Glutamatergic neuron (in vitro differentiated cells): ENCODE measurements at regions not wholly inside any gene's neighbourhood (a gene's known extent, or its start where the extent isn't known, plus 50 kb on each side); places are given as distances from the start of the nearest gene placed in this dataset.

Experiments
- DNase-seq: peaks from one replicate; pipeline ENCODE4 v3.0.0; 2022
- H3K27ac Mint-ChIP-seq: one replicate; pipeline ENCODE4 v1.8.0; 2020; ENCODE audit warnings: mild to moderate bottlenecking, mixed read lengths, inconsistent platforms; ENCODE audit not compliant: unreplicated experiment
- H3K27me3 Mint-ChIP-seq: one replicate; pipeline ENCODE4 v1.8.0; 2020; ENCODE audit warnings: mild to moderate bottlenecking, moderate library complexity, mixed read lengths, inconsistent platforms; ENCODE audit not compliant: unreplicated experiment
- H3K36me3 Mint-ChIP-seq: one replicate; pipeline ENCODE4 v1.8.0; 2020; ENCODE audit warnings: mild to moderate bottlenecking, mixed read lengths, inconsistent platforms; ENCODE audit not compliant: unreplicated experiment
- H3K4me1 Mint-ChIP-seq: one replicate; pipeline ENCODE4 v1.8.0; 2020; ENCODE audit warnings: mild to moderate bottlenecking, low read depth, mixed read lengths, inconsistent platforms; ENCODE audit not compliant: unreplicated experiment
- H3K4me3 Mint-ChIP-seq: one replicate; pipeline ENCODE4 v1.8.0; 2020; ENCODE audit warnings: mild to moderate bottlenecking, mixed read lengths, inconsistent platforms; ENCODE audit not compliant: unreplicated experiment
- H3K9me3 Mint-ChIP-seq: one replicate; pipeline ENCODE4 v1.8.0; 2020; ENCODE audit warnings: mild to moderate bottlenecking, moderate library complexity, mixed read lengths, inconsistent platforms; ENCODE audit not compliant: unreplicated experiment
- TF ChIP-seq, protein P1 (sequence below): fragments of 200-600 bp; sonication (generic); IDR thresholded peaks from one replicate; pipeline ENCODE4 v1.5.0; 2021; ENCODE audit not compliant: partially characterized antibody, unreplicated experiment

GRCh38 chr6:84467296-84467695, 239.9 kb upstream of the CEP162 start:
- Mint-ChIP-seq H3K27ac (no peak overlapping the region), H3K4me1 (peaks cover 11% of the 10 kb centered on the region), H3K9me3 (no peaks in the 10 kb centered on the region), H3K36me3 (no peaks in the 10 kb centered on the region), H3K4me3 (no peak overlapping the region), H3K27me3 (no peaks in the 10 kb centered on the region)
- TF ChIP-seq, protein P1, sequence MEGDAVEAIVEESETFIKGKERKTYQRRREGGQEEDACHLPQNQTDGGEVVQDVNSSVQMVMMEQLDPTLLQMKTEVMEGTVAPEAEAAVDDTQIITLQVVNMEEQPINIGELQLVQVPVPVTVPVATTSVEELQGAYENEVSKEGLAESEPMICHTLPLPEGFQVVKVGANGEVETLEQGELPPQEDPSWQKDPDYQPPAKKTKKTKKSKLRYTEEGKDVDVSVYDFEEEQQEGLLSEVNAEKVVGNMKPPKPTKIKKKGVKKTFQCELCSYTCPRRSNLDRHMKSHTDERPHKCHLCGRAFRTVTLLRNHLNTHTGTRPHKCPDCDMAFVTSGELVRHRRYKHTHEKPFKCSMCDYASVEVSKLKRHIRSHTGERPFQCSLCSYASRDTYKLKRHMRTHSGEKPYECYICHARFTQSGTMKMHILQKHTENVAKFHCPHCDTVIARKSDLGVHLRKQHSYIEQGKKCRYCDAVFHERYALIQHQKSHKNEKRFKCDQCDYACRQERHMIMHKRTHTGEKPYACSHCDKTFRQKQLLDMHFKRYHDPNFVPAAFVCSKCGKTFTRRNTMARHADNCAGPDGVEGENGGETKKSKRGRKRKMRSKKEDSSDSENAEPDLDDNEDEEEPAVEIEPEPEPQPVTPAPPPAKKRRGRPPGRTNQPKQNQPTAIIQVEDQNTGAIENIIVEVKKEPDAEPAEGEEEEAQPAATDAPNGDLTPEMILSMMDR: no peak
- DNase-seq: no peak

GRCh38 chr6:84466511-84466910, 239.1 kb upstream of the CEP162 start:
- Mint-ChIP-seq H3K27me3 (no peaks in the 10 kb centered on the region), H3K4me3 (no peak overlapping the region), H3K4me1 (peaks cover 12% of the 10 kb centered on the region), H3K27ac (no peak overlapping the region), H3K9me3 (no peaks in the 10 kb centered on the region), H3K36me3 (no peaks in the 10 kb centered on the region)
- TF ChIP-seq, protein P1: no peak
- no peak for DNase-seq

- H3K27ac Mint-ChIP-seq: no peak overlapping the region
- H3K4me1 Mint-ChIP-seq: peaks cover 17% of the 10 kb centered on the region
- DNase-seq: no peak
- H3K27me3 Mint-ChIP-seq: no peaks in the 10 kb centered on the region
- no peaks in the 10 kb centered on the region for H3K9me3 Mint-ChIP-seq
- H3K36me3 Mint-ChIP-seq: no peaks in the 10 kb centered on the region
- no peak overlapping the region for H3K4me3 Mint-ChIP-seq
- TF ChIP-seq, protein P1: no peak
Measured at GRCh38 chr6:84464471-84464870, 237.0 kb upstream of the CEP162 start.

DNA sequence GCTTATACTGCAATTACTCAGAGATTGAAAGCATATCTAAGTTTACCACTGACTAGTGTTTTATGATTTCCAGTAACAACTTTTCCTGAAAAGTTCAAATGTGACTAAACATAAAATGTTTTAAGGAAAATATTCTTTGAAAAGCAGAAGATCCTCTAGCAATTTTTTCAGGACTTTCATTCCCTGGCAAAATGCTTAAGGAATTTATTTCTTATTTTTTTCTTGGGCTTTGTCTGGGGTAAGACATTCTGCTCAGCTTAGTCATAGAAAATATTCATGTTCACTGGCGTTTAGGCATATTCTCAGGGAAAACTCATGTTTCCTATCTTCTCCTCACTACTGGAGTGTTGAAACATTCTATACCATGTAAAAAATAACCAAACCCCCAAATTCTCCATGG, 235.3 kb upstream of the CEP162 start:
- Mint-ChIP-seq H3K36me3 (no peaks in the 10 kb centered on the region), H3K27ac (no peak overlapping the region), H3K27me3 (no peaks in the 10 kb centered on the region), H3K9me3 (peaks cover 2% of the 10 kb centered on the region), H3K4me1 (peaks cover 17% of the 10 kb centered on the region), H3K4me3 (no peak overlapping the region)
- no peak for DNase-seq
- TF ChIP-seq, protein P1: no peak

DNA sequence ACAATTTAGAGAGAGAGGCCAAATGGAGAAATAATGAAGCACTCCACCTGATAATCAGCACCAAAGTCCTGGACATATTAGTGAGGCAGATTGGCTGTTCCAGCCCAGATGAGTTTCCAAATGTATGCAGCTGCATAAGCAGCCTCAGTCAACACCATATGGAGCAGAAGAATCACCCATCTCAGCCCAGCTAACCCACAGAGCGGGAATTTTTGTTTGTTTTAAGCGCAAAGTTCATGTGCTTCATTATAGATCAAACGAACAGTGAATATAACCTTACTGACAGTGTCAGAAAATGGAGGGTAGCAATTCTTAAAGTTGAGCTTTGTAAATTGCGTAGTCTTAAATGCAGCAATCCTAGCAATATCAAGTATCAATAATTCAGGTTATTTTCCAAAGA, 234.0 kb upstream of the CEP162 start:
- no peaks in the 10 kb centered on the region for H3K36me3 Mint-ChIP-seq
- H3K4me3 Mint-ChIP-seq: no peak overlapping the region

More for the DNA sequence above, 234.0 kb upstream of the CEP162 start:
- no peaks in the 10 kb centered on the region for H3K27me3 Mint-ChIP-seq
- no peak for DNase-seq
- H3K27ac Mint-ChIP-seq: no peak overlapping the region
- H3K4me1 Mint-ChIP-seq: peaks cover 17% of the 10 kb centered on the region
- TF ChIP-seq, protein P1: no peak
- H3K9me3 Mint-ChIP-seq: peaks cover 2% of the 10 kb centered on the region
